Tibial nerve (tissue), 4 donors: ENCODE measurements at regions not wholly inside any gene's neighbourhood (a gene's known extent, or its start where the extent isn't known, plus 50 kb on each side); places are given as distances from the start of the nearest gene placed in this dataset.

Experiments
- DNase-seq, 2 donors: peaks; one replicate each; pipeline ENCODE4 v3.0.0-alpha.2; 2019; ENCODE audit warnings: low spot score in 2 of 2
- H3K27ac ChIP-seq, 4 donors: fragments of 200-600 bp; sonication (generic) in 3 of 4; one replicate each; pipeline ENCODE4 v1.5.1; 2017 to 2019; ENCODE audit warnings: mild to moderate bottlenecking in 1 of 4
- H3K27me3 ChIP-seq, 2 donors: fragments of 200-600 bp; sonication (generic) in 1 of 2; one replicate each; pipeline versions ENCODE4 v1.5.1 to v1.6.0; 2017 to 2019
- H3K36me3 ChIP-seq, 3 donors: fragments of 200-600 bp; sonication (generic); one replicate each; pipeline ENCODE4 v1.5.1; 2018 to 2019
- H3K4me1 ChIP-seq, 4 donors: fragments of 200-600 bp; sonication (generic) in 3 of 4; one replicate each; pipeline ENCODE4 v1.5.1; 2017 to 2019
- H3K4me3 ChIP-seq, 4 donors: fragments of 200-600 bp; sonication (generic) in 3 of 4; one replicate each; pipeline ENCODE4 v1.5.1; 2017 to 2019; ENCODE audit warnings: mild to moderate bottlenecking in 1 of 4, moderate library complexity in 1 of 4
- H3K9me3 ChIP-seq, 4 donors: fragments of 200-600 bp; sonication (generic) in 3 of 4; one replicate each; pipeline ENCODE4 v1.5.1; 2017 to 2019
- EP300 ChIP-seq, 2 donors: sonication (generic); formaldehyde crosslinking; IDR thresholded peaks; one replicate each; pipeline ENCODE4 v1.6.1; 2017; ENCODE audit warnings: antibody characterized with exemption in 2 of 2, mild to moderate bottlenecking in 1 of 2
- POLR2A ChIP-seq, 2 donors: fragments of 450-650 bp; IDR thresholded peaks; one replicate each; pipeline ENCODE4 v1.6.1; 2017; ENCODE audit warnings: antibody characterized with exemption in 2 of 2, mild to moderate bottlenecking in 2 of 2, moderate library complexity in 2 of 2
- WGBS, 2 donors: methylation state at CpG; one replicate each; pipeline ENCODE4 v1.1.5; 2018; 5-methylcytosine and 5-hydroxymethylcytosine counted together
- TF ChIP-seq, protein P1 (sequence below), 5 experiments: fragments of 200-600 bp in 3 of 5; fragments of 450-650 bp in 2 of 5; sonication (generic) in 3 of 5; IDR thresholded peaks; one replicate each; pipeline ENCODE4 v1.5.1; 2016 to 2019; ENCODE audit warnings: antibody characterized with exemption in 5 of 5, mild to moderate bottlenecking in 3 of 5, moderate library complexity in 2 of 5

DNA sequence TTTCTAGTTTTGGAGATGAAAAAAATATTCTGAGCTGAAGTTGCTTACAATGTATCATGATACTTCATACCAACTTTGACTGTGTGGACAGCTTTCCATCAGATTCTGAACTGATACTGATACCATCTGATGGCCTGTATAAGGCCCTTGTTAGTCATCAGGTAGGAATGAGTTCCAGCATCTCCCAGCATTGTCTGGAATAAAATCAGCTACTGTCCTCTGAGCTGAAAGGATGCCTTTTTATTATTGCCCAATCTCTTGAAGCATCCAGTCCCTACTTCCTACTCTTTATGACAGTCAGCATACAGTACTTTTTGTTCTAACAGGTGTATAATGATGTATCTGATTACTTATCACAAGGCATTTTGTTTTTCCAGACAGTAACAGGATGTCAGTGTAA is 70.6 kb upstream of the EYA4 start:
- Histone ChIP-seq H3K9me3 (peaks cover 0 to 16% (median 0%) of the 10 kb centered on the region in 4 donors), H3K4me1 (no peaks in the 10 kb centered on the region), H3K4me3 (no peak overlapping the region), H3K27ac (no peak overlapping the region), H3K27me3 (no peaks in the 10 kb centered on the region), H3K36me3 (no peaks in the 10 kb centered on the region)
- TF ChIP-seq POLR2A (IDR thresholded peaks at IDR 0.05), result no peak
- TF ChIP-seq EP300 (IDR thresholded peaks at IDR 0.05), result no peak
- no peak for DNase-seq

- Histone ChIP-seq H3K4me3 (no peak overlapping the region), H3K36me3 (no peaks in the 10 kb centered on the region), H3K4me1 (no peaks in the 10 kb centered on the region), H3K9me3 (peaks cover 0 to 16% (median 0%) of the 10 kb centered on the region in 4 donors), H3K27me3 (no peaks in the 10 kb centered on the region), H3K27ac (no peak overlapping the region)
- WGBS, 2 donors, result 83 to 93% methylated on average over 2 of the region's 3 CpGs
- DNase-seq, result no peak
- TF ChIP-seq POLR2A (IDR thresholded peaks at IDR 0.05) (no peak), EP300 (IDR thresholded peaks at IDR 0.05) (no peak)
- TF ChIP-seq, protein P1, sequence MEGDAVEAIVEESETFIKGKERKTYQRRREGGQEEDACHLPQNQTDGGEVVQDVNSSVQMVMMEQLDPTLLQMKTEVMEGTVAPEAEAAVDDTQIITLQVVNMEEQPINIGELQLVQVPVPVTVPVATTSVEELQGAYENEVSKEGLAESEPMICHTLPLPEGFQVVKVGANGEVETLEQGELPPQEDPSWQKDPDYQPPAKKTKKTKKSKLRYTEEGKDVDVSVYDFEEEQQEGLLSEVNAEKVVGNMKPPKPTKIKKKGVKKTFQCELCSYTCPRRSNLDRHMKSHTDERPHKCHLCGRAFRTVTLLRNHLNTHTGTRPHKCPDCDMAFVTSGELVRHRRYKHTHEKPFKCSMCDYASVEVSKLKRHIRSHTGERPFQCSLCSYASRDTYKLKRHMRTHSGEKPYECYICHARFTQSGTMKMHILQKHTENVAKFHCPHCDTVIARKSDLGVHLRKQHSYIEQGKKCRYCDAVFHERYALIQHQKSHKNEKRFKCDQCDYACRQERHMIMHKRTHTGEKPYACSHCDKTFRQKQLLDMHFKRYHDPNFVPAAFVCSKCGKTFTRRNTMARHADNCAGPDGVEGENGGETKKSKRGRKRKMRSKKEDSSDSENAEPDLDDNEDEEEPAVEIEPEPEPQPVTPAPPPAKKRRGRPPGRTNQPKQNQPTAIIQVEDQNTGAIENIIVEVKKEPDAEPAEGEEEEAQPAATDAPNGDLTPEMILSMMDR (IDR thresholded peaks at IDR 0.05), result no peak
Measured at GRCh38 chr6:133171989-133172604, 69.1 kb upstream of the EYA4 start.

GRCh38 chr6:133173276-133173675 is 67.9 kb upstream of the EYA4 start:
- TF ChIP-seq EP300 (IDR thresholded peaks at IDR 0.05) (no peak), POLR2A (IDR thresholded peaks at IDR 0.05) (no peak)
- TF ChIP-seq, protein P1 (IDR thresholded peaks at IDR 0.05), result no peak
- Histone ChIP-seq H3K27ac (no peak overlapping the region), H3K27me3 (no peaks in the 10 kb centered on the region), H3K4me3 (no peak overlapping the region), H3K9me3 (peaks cover 0 to 17% (median 0%) of the 10 kb centered on the region in 4 donors), H3K4me1 (no peaks in the 10 kb centered on the region), H3K36me3 (no peaks in the 10 kb centered on the region)
- no peak for DNase-seq
- 78 to 80% methylated on average over 4 of the region's 4 CpGs for WGBS, 2 donors

GRCh38 chr6:133179481-133179880 is 61.7 kb upstream of the EYA4 start:
- H3K27ac ChIP-seq, result no peak overlapping the region
- TF ChIP-seq, protein P1 (IDR thresholded peaks at IDR 0.05), result no peak
- no peak for TF ChIP-seq EP300 (IDR thresholded peaks at IDR 0.05)
- TF ChIP-seq POLR2A (IDR thresholded peaks at IDR 0.05), result no peak
- H3K9me3 ChIP-seq, result peaks cover 0 to 12% (median 0%) of the 10 kb centered on the region in 4 donors
- no peaks in the 10 kb centered on the region for H3K4me1 ChIP-seq
- H3K27me3 ChIP-seq, result no peaks in the 10 kb centered on the region
- no peaks in the 10 kb centered on the region for H3K36me3 ChIP-seq
- DNase-seq, result no peak
- H3K4me3 ChIP-seq, result no peak overlapping the region

- H3K9me3 ChIP-seq, result peaks cover 0 to 6% (median 0%) of the 10 kb centered on the region in 4 donors
- H3K36me3 ChIP-seq, result no peaks in the 10 kb centered on the region
- no peak overlapping the region for H3K4me3 ChIP-seq
- DNase-seq, result no peak
- no peak overlapping the region for H3K27ac ChIP-seq
- H3K4me1 ChIP-seq, result no peaks in the 10 kb centered on the region
- H3K27me3 ChIP-seq, result no peaks in the 10 kb centered on the region
- WGBS, 2 donors, result 85 to 88% methylated on average over 2 of the region's 2 CpGs
- TF ChIP-seq POLR2A (IDR thresholded peaks at IDR 0.05) (no peak), EP300 (IDR thresholded peaks at IDR 0.05) (no peak)
- TF ChIP-seq, protein P1 (IDR thresholded peaks at IDR 0.05), result no peak
Measured at GRCh38 chr6:133183691-133184090, 57.5 kb upstream of the EYA4 start.
